IMR-90 (cell line): ENCODE measurements at regions not wholly inside any gene's neighbourhood (a gene's known extent, or its start where the extent isn't known, plus 50 kb on each side); places are given as distances from the start of the nearest gene placed in this dataset.

ENCODE experiments used
- ATAC-seq: fragments of 200-7000 bp; cut with Tn5 transposase; 2 replicates; pipeline ENCODE4 v1.9.1; 2020; ENCODE audit warnings: low read depth, mild to moderate bottlenecking, moderate library complexity
- BruUV-seq: library from RNA; stranded (reverse); fragments of 400-500 nt; replicated peaks from 2 replicates; lab custom pipeline; 2021; lab: Mats Ljungman, UMichigan
- CTCF ChIA-PET: fragments of 300-600 bp; formaldehyde crosslinking; extraction: SDS; loops from one replicate; lab custom pipeline; 2021; ENCODE audit warnings: antibody characterized with exemption; lab: Yijun Ruan, JAX
- POLR2A ChIA-PET: fragments of 300-600 bp; sonication (Branson Sonifier 250); formaldehyde crosslinking; loops from one replicate; lab custom pipeline; 2022; ENCODE audit warnings: antibody characterized with exemption; ENCODE audit not compliant: unreplicated experiment; lab: Charles Lee
- DNase-seq: peaks from one replicate; pipeline ENCODE4 v3.0.0; 2013
- H2AFZ ChIP-seq: replicated peaks from 2 replicates; pipeline ENCODE3; 2013; ENCODE audit warnings: low read length, mild to moderate bottlenecking; ENCODE audit not compliant: poor library complexity
- H2AK5ac ChIP-seq: 2 replicates; pipeline ENCODE4 v1.6.1; 2013; ENCODE audit warnings: low read depth, low read length, inconsistent platforms
- H2AK9ac ChIP-seq: replicated peaks from 2 replicates; pipeline ENCODE3; 2013; ENCODE audit warnings: mild to moderate bottlenecking, low read depth, low read length, moderate library complexity; ENCODE audit not compliant: poor library complexity
- H2BK120ac ChIP-seq: 2 replicates; pipeline ENCODE4 v1.6.1; 2013; ENCODE audit warnings: low read depth, low read length, inconsistent platforms
- H2BK15ac ChIP-seq: 3 replicates; pipeline ENCODE4 v1.6.1; 2013; ENCODE audit warnings: low read depth, low read length, inconsistent platforms
- H2BK20ac ChIP-seq: 2 replicates; pipeline ENCODE4 v1.6.1; 2013; ENCODE audit warnings: low read depth, mild to moderate bottlenecking, inconsistent platforms, low read length, moderate library complexity
- H2BK5ac ChIP-seq: 2 replicates; pipeline ENCODE4 v1.6.1; 2013; ENCODE audit warnings: mild to moderate bottlenecking, low read depth, low read length, inconsistent platforms; ENCODE audit not compliant: poor library complexity, severe bottlenecking
- H3K14ac ChIP-seq: replicated peaks from 2 replicates; pipeline ENCODE4 v1.6.1; 2013; ENCODE audit warnings: low read depth, low read length, inconsistent platforms
- H3K18ac ChIP-seq: 2 replicates; pipeline ENCODE4 v1.6.1; 2013; ENCODE audit warnings: low read depth, low read length, control low read depth
- H3K23ac ChIP-seq: 2 replicates; pipeline ENCODE4 v1.6.1; 2013; ENCODE audit warnings: low read depth, low read length, inconsistent platforms
- H3K27ac ChIP-seq: 2 replicates; pipeline ENCODE4 v1.5.1; 2013; ENCODE audit warnings: mild to moderate bottlenecking, control low read depth, low read length; ENCODE audit not compliant: insufficient read depth
- H3K27me3 ChIP-seq: 2 replicates; pipeline ENCODE4 v1.6.1; 2013; ENCODE audit warnings: low read length; ENCODE audit not compliant: control insufficient read depth, insufficient read depth
- H3K36me3 ChIP-seq: 2 replicates; pipeline ENCODE4 v1.6.1; 2013; ENCODE audit warnings: low read length, mixed read lengths; ENCODE audit not compliant: control insufficient read depth, insufficient read depth
- H3K4ac ChIP-seq: 2 replicates; pipeline ENCODE4 v1.6.1; 2013; ENCODE audit warnings: low read depth, low read length, inconsistent platforms
- H3K4me1 ChIP-seq: 2 replicates; pipeline ENCODE4 v1.6.1; 2013; ENCODE audit warnings: low read length, mixed read lengths; ENCODE audit not compliant: control insufficient read depth, insufficient read depth
- H3K4me2 ChIP-seq: 2 replicates; pipeline ENCODE4 v1.6.1; 2013; ENCODE audit warnings: low read depth, mild to moderate bottlenecking, control low read depth, low read length, moderate library complexity
- H3K4me3 ChIP-seq: 2 replicates; pipeline ENCODE4 v1.5.1; 2013; ENCODE audit warnings: low read depth, mild to moderate bottlenecking, control low read depth, low read length, moderate library complexity; ENCODE audit not compliant: insufficient read depth
- H3K56ac ChIP-seq: 2 replicates; pipeline ENCODE4 v1.6.1; 2013; ENCODE audit warnings: low read length, inconsistent platforms; ENCODE audit not compliant: insufficient read depth; ENCODE audit errors: extremely low read depth
- H3K79me1 ChIP-seq, 2 experiments: 2 replicates each; pipeline ENCODE4 v1.6.1; 2013; ENCODE audit warnings: low read length in 2 of 2, inconsistent platforms in 1 of 2, low read depth in 1 of 2
- H3K9ac ChIP-seq: 2 replicates; pipeline ENCODE4 v1.6.1; 2013; ENCODE audit warnings: low read depth, low read length, control low read depth
- H3K9me1 ChIP-seq: 2 replicates; pipeline ENCODE4 v1.6.1; 2013; ENCODE audit warnings: low read length, inconsistent platforms; ENCODE audit not compliant: insufficient read depth
- H3K9me3 ChIP-seq: 2 replicates; pipeline ENCODE4 v1.6.1; 2013; ENCODE audit warnings: low read length; ENCODE audit not compliant: control insufficient read depth, insufficient read depth
- H4K20me1 ChIP-seq: 2 replicates; pipeline ENCODE4 v1.6.1; 2013; ENCODE audit warnings: low read length, inconsistent platforms; ENCODE audit not compliant: insufficient read depth
- H4K5ac ChIP-seq: 2 replicates; pipeline ENCODE4 v1.6.1; 2013; ENCODE audit warnings: mild to moderate bottlenecking, low read depth, low read length, control low read depth
- H4K8ac ChIP-seq, 2 experiments: 2 replicates each; pipeline ENCODE4 v1.6.1; 2013; ENCODE audit warnings: low read depth in 2 of 2, low read length in 2 of 2, control low read depth in 1 of 2, inconsistent platforms in 1 of 2
- H4K91ac ChIP-seq: 2 replicates; pipeline ENCODE4 v1.6.1; 2013; ENCODE audit warnings: low read depth, low read length, inconsistent platforms; ENCODE audit not compliant: insufficient read depth
- BHLHE40 ChIP-seq: fragments of 150-350 bp; IDR thresholded peaks from 2 replicates; pipeline ENCODE4 v1.6.1; 2016; ENCODE audit warnings: mild to moderate bottlenecking, low read depth, low read length
- CEBPB ChIP-seq: IDR thresholded peaks from 2 replicates; pipeline ENCODE4 v1.6.1; 2012; ENCODE audit warnings: low read depth, low read length, improper control_type of control experiment
- CHD1 ChIP-seq: IDR thresholded peaks from 2 replicates; pipeline ENCODE4 v1.6.1; 2012; ENCODE audit warnings: low read depth, low read length, improper control_type of control experiment
- CTCF ChIP-seq: conservative IDR thresholded peaks from 2 replicates; pipeline ENCODE4 v1.5.1; 2012; ENCODE audit warnings: mild to moderate bottlenecking, low read depth, low read length, improper control_type of control experiment
- ELK1 ChIP-seq: fragments of 150-350 bp; IDR thresholded peaks from 2 replicates; pipeline ENCODE4 v1.6.1; 2016; ENCODE audit warnings: low read depth, mild to moderate bottlenecking, low read length, moderate library complexity, borderline replicate concordance
- FOS ChIP-seq: fragments of 150-350 bp; IDR thresholded peaks from 2 replicates; pipeline ENCODE4 v1.6.1; 2016; ENCODE audit warnings: low read depth, low read length
- MAFK ChIP-seq: IDR thresholded peaks from 2 replicates; pipeline ENCODE4 v1.6.1; 2012; ENCODE audit warnings: low read depth, low read length, improper control_type of control experiment
- MAZ ChIP-seq: IDR thresholded peaks from 2 replicates; pipeline ENCODE4 v1.6.1; 2012; ENCODE audit warnings: low read depth, mild to moderate bottlenecking, low read length, improper control_type of control experiment, moderate library complexity, borderline replicate concordance
- MXI1 ChIP-seq: IDR thresholded peaks from 2 replicates; pipeline ENCODE4 v1.6.1; 2012; ENCODE audit warnings: low read depth, mild to moderate bottlenecking, low read length, moderate library complexity, borderline replicate concordance
- POLR2A ChIP-seq: IDR thresholded peaks from 2 replicates; pipeline ENCODE4 v1.6.1; 2012; ENCODE audit warnings: mild to moderate bottlenecking, low read depth, low read length
- RAD21 ChIP-seq: IDR thresholded peaks from 2 replicates; pipeline ENCODE4 v1.6.1; 2012; ENCODE audit warnings: low read length, improper control_type of control experiment
- RCOR1 ChIP-seq: IDR thresholded peaks from 2 replicates; pipeline ENCODE4 v1.6.1; 2012; ENCODE audit warnings: mild to moderate bottlenecking, low read length, improper control_type of control experiment; ENCODE audit not compliant: insufficient replicate concordance
- RFX5 ChIP-seq: IDR thresholded peaks from 2 replicates; pipeline ENCODE4 v1.8.0; 2012; ENCODE audit warnings: low read depth, mild to moderate bottlenecking, low read length, moderate library complexity
- SMC3 ChIP-seq: fragments of 150-350 bp; IDR thresholded peaks from 2 replicates; pipeline ENCODE4 v1.6.1; 2016; ENCODE audit warnings: low read depth, mild to moderate bottlenecking, antibody characterized with exemption, low read length, moderate library complexity
- WGBS, 2 experiments: methylation state at CpG; one replicate each; pipeline versions ENCODE4 v1.1.5 to v1.1.7; 2013; ENCODE audit warnings: missing lambda C conversion rate in 2 of 2; ENCODE audit not compliant: insufficient read length in 1 of 2; ENCODE audit errors: extremely low coverage in 2 of 2; 5-methylcytosine and 5-hydroxymethylcytosine counted together
- dilution Hi-C: fragments of 300-500 bp; cut with HindIII; formaldehyde crosslinking; loops from one replicate; pipeline ENCODE4 v1.14.3; 2018; ENCODE audit warnings: low sequenced_read_pairs; ENCODE audit not compliant: unreplicated experiment
- in situ Hi-C: fragments of 300-500 bp; cut with MboI; formaldehyde crosslinking; loops from 3 replicates; pipeline ENCODE4 v1.14.3; 2019; ENCODE audit warnings: low sequenced_read_pairs, inconsistent platforms, mixed read lengths
- intact Hi-C: fragments of 100-400 bp; cut with micrococcal nuclease; formaldehyde crosslinking; loops from 2 replicates; pipeline ENCODE4 v1.10.0; 2022

GRCh38 chr1:163006051-163006834 lies 62.9 kb upstream of the RGS4 start:
- Histone ChIP-seq H3K18ac (no peak overlapping the region), H2AFZ (peak overlapping the region; percentile 62), H4K5ac (no peak overlapping the region), H3K27ac (no peak overlapping the region), H3K9me3 (no peaks in the 10 kb centered on the region), H3K4me3 (no peak overlapping the region), H3K4me1 (no peaks in the 10 kb centered on the region), H3K27me3 (no peaks in the 10 kb centered on the region), H3K4ac (no peak overlapping the region), H2BK15ac (no peak overlapping the region), H2BK20ac (no peak overlapping the region), H2AK5ac (no peak overlapping the region), H4K8ac (no peak overlapping the region), H3K14ac (no peak overlapping the region), H3K9ac (no peak overlapping the region), H4K20me1 (no peaks in the 10 kb centered on the region), H3K56ac (no peak overlapping the region), H3K36me3 (no peaks in the 10 kb centered on the region), H2BK5ac (no peak overlapping the region), H3K9me1 (peaks cover 3% of the 10 kb centered on the region; the same call in 1 of the 2 replicates), H3K4me2 (no peak overlapping the region), H4K91ac (no peak overlapping the region), H2AK9ac (no peak overlapping the region), H3K23ac (no peak overlapping the region), H3K79me1 (no peaks in the 10 kb centered on the region), H2BK120ac (no peak overlapping the region)
- ChIA-PET CTCF (no interaction called here), POLR2A (no interaction called here)
- ATAC-seq = no peak
- WGBS, 2 experiments = 100% methylated on average over 2 of the region's 10 CpGs; no CpG with 5 or more reads in 1 of the 2 experiments
- TF ChIP-seq FOS (no peak), CHD1 (no peak), BHLHE40 (no peak), MXI1 (no peak), CEBPB (no peak), RFX5 (no peak), MAZ (no peak), RCOR1 (no peak), MAFK (no peak), RAD21 (no peak), ELK1 (no peak), POLR2A (no peak), CTCF (no peak), SMC3 (no peak)
- in situ Hi-C loops (no loop called here), dilution Hi-C loops (no loop called here), intact Hi-C loops (no loop called here)
- DNase-seq = no peak
- no TSS peak for BruUV-seq
